Activated T-cell treated with anti-CD3 and anti-CD28 coated beads for 4 hours (primary cell): ENCODE measurements at regions not wholly inside any gene's neighbourhood (a gene's known extent, or its start where the extent isn't known, plus 50 kb on each side); places are given as distances from the start of the nearest gene placed in this dataset.
"Not testable (repeated sequence)": the region's sequence is repeated elsewhere in the genome, so short reads cannot be mapped to it uniquely, and the experiment has no call there.

Source experiments
- DNase-seq: peaks from one replicate; pipeline ENCODE4 v3.0.0-alpha.2; 2020

- DNase-seq = no peak
Observed at GRCh38 chr7:145784809-145785780, 331.5 kb upstream of the CNTNAP2 start.

DNA sequence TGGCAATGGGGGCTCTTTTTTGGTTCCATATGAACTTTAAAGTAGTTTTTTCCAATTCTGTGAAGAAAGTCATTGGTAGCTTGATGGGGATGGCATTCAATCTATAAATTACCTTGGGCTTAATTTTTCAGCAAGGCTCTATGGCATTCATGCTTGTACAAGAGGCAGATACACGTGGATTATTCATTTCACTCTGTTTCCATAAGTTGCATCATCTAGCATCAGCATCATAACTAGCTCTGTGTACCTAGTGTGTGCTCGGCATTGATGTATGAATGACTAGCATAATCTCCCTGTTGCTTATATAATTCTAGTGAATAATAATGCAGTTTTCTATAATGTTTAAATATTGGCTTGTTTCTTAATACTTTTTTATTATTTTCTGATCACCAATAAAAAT is 335.2 kb upstream of the CNTNAP2 start:
- not testable (repeated sequence) for DNase-seq

GRCh38 chr7:145779140-145779539 is 337.5 kb upstream of the CNTNAP2 start:
- DNase-seq = no peak

GRCh38 chr7:145774777-145775176 is 341.8 kb upstream of the CNTNAP2 start:
- no peak for DNase-seq

DNA sequence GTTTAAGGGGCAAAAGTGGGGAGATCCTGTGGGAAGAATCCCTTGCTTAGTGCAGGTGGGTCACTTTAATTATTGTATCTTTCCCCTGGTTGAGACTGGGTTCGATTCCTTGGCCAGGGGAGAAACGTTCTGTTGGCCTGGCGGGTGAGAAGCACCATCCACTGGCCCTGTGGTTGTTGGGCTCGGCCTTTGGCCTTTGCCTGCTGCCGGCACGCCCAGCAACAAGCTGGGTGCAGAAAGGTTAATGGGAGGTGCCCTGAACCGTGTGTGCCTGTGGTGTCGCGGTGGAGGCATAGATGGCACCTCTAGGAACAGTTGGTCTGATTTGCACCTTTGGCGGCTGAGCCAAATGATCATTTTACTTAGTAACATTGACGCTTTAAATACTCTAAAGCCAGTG is 363.6 kb upstream of the CNTNAP2 start:
- no peak for DNase-seq

- DNase-seq = no peak
Observed at GRCh38 chr7:145737617-145738016, 379.0 kb upstream of the CNTNAP2 start.

- DNase-seq = no peak
Observed at GRCh38 chr7:145735061-145735460, 381.5 kb upstream of the CNTNAP2 start.

DNA sequence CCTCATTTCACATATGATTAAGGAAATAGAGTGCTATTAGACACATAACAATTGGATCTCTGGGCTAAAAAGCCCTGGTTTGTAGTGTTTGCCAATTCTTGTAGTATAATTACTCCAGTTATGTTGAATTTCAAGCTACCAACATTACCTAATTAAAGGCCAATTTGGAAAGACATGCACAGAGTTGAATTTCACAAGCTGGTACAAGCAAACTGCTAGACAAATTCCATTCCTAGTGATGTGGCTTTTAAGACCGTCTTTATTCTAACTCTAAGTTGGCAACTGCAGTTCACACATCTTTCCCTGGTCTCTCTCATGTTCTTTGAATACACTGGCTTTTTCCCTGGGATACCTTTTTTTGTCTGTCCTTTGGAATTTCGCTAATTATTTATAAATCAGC is 384.1 kb upstream of the CNTNAP2 start:
- no peak for DNase-seq

DNA sequence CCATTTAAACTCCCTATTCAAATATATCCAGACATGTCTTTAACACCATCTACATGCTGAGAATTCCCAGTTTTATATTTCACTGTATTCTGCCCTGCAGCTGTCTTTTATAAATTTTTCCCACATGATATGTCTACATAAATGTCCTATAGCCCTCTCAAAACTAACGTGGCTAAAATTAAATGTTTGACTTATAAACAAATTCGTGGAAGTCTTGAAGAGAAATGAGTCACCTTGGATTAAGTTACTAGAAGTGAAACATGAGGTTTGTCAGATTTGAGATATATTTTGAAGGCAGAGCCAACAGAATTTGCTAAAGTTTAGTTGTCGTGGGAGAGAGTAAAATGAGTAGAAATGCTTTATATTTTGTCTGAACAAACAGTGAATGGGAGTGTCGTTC is 386.9 kb upstream of the CNTNAP2 start:
- DNase-seq = no peak

- no peak for DNase-seq
Observed at GRCh38 chr7:145718129-145718528, 398.5 kb upstream of the CNTNAP2 start.

DNA sequence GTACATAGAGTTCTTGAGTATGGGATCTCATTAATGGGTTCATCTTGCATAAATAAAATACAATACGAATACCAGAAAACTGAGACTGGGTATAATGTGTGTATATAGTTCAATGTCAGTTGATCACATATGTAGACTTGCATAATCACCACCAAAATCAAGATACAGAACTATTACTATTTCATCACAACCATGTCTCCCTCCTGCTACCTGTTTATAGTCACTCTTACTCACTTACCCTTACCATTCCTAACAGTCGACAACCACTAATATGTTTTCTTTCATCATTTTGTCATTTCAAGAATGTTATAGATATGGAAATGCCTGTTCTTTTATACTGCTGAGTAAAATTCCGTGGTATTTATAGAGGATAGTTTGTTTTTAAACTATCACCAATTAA is 416.1 kb upstream of the CNTNAP2 start:
- DNase-seq = no peak

DNA sequence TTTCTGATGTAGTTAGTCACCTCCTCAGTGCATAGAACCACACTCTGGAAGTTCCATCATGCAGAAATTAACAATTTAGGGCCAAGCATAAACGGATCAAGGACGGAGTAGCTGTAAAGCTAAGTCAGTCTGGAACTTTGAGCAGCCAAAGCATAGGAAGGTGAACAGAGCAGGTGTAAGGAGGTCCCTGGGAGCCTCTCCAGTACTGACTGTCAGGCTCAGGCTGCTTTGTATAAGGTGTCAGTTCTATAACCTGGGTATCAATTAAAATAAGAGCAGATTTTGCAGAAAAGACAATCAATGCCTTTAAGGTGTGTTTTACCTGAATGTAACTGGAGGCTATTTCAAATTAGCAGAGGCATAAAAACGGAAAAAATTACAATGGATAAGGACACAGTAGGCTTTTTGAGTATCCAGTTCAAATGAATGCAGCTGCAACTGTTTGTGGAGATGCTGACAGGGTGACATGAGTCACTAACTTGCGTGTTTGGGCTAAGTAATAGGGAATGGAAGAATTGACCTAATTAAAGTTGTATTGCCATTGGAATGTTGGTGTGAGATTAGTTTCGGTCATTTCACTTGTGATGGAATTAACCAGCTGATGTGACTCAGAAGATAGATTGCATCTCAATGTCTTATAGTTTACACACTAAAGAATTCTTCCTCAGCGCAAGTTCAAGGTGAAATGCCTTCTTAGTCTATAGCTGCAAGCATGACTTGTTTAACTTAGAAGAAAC is 417.9 kb upstream of the CNTNAP2 start:
- DNase-seq = no peak

DNA sequence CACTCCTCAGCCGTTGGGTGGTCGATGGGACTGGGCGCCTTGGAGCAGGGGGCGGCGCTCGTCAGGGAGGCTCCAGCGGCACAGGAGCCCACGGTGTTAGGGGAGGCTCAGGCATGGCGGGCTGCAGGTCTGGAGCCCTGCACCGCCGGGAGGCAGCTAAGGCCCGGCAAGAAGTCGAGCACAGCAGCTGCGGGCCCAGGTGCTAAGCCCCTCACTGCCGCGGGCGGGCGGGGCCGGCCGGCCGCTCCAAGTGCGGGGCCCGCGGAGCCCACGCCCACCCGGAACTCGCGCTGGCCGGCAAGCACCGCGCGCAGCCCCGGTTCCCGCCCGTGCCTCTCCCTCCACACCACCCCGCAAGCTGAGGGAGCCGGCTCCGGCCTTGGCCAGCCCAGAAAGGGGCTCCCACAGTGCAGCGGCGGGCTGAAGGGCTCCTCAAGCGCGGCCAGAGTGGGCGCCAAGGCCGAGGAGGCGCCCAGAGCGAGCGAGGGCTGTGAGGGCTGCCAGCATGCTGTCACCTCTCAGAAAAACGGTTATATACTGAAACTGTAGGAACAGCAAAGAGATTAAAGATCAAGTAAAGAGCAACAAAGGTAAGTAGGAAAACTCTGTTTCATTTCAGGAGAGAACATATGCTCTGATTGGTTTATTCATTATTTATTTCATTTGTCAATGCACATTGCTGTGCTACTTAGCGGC is 419.0 kb upstream of the CNTNAP2 start:
- DNase-seq = not testable (repeated sequence)

DNA sequence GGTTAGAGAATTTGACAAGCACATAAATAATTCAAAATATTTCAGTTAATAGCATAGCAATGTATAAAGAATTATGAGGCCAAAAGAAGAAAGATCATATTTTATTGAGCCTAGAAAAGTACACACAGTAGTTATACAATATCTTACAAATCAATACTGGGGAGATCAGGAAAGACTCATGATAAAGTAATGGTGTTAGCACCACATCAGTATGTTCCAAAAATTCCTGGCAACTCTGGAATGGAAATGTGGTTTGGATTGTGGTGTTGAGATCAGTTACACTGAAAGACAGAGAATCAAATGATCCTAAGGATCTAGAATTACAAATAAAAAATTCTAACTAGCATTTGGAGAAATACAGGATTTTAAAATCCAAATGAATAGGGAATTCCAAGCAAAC is 420.5 kb upstream of the CNTNAP2 start:
- DNase-seq = no peak

- no peak for DNase-seq
Observed at GRCh38 chr7:145692237-145692950, 424.2 kb upstream of the CNTNAP2 start.

- no peak for DNase-seq
Observed at GRCh38 chr7:145691377-145691914, 425.2 kb upstream of the CNTNAP2 start.

DNA sequence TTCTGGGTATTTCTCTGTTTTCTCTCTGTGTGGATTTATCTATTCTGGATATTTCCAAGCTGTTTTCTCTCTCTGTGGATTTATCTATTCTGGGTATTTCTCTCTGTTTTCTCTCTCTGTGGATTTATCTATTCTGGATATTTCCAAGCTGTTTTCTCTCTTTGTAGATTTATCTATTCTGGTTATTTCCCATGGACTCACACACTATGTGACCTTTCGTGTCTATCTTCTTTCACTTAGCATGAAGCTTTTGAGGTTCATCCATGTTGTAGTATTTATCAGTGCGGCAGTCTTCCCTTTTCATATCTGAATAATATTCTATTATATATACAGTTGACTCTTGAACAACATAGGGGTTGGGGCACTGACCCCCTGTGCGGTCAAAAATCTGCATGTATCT is 435.0 kb upstream of the CNTNAP2 start:
- no peak for DNase-seq

- no peak for DNase-seq
Observed at GRCh38 chr7:145681159-145681558, 435.4 kb upstream of the CNTNAP2 start.

DNA sequence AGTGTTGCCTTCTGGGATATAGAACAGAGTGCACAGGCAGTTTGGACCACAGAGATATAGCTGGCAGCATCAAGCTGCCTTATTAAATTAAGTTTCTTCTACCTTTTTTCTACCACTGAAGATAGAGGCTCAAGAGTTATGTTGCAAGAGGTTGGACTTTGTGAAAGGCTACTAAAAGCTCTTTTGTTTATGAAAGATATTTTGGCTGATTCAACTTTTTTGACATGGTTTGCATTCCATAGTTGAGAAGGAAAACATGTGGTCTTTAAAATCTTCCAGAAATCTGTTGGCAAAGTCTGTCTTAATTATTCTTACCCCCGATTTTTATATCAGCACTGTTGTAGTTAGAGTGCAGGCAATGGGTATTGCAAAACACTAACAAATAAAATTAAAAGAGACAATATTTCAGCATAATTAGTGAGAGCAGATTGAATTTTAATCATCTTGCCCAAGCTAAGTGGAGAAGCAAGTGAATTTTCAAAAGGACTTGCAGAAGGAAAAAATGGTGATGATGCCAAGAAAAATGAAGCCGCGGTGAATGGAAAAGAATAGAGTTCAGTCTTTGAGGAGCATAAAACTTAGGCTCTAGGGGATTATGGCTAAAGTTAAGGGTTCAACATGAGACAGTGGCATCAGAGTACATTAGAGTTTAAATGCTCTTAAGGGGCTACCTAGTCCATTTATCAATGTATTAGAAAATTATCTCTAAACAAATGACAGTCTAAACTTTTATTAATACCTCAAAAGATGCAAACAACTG is 450.9 kb upstream of the CNTNAP2 start:
- DNase-seq = no peak

- DNase-seq = no peak
Observed at GRCh38 chr7:145655666-145656065, 460.9 kb upstream of the CNTNAP2 start.

GRCh38 chr7:145645135-145645515 is 471.5 kb upstream of the CNTNAP2 start:
- DNase-seq = no peak
